ENCODE measurements at regions not wholly inside any gene's neighbourhood (a gene's known extent, or its start where the extent isn't known, plus 50 kb on each side); places are given as distances from the start of the nearest gene placed in this dataset.

GRCh38 chr13:26881154-26881553, 120.6 kb upstream of the GPR12 start:
- ChIA-PET CTCF (no interaction called here), POLR2A (no interaction called here)
- Histone ChIP-seq H3K4me3 (ENCODE audit: low read depth, low read length) (no peak overlapping the region), H3K36me3 (ENCODE audit: control insufficient read depth, insufficient read depth, low read length) (no peaks in the 10 kb centered on the region), H3K27me3 (ENCODE audit: control insufficient read depth, insufficient read depth, low read length) (peaks cover 4% of the 10 kb centered on the region)
- no peak for DNase-seq (ENCODE audit: low read depth)
- TF ChIP-seq CTCF (IDR thresholded peaks at IDR 0.05; ENCODE audit: insufficient read depth, low read depth, low read length): no peak

- ChIA-PET POLR2A (no interaction called here), CTCF (no interaction called here)
- TF ChIP-seq CTCF (IDR thresholded peaks at IDR 0.05; ENCODE audit: insufficient read depth, low read depth, low read length): no peak
- Histone ChIP-seq H3K27me3 (ENCODE audit: control insufficient read depth, insufficient read depth, low read length) (peaks cover 4% of the 10 kb centered on the region), H3K4me3 (ENCODE audit: low read depth, low read length) (no peak overlapping the region), H3K36me3 (ENCODE audit: control insufficient read depth, insufficient read depth, low read length) (no peaks in the 10 kb centered on the region)
- no peak for DNase-seq (ENCODE audit: low read depth)
Observed at GRCh38 chr13:26880735-26881134, 120.1 kb upstream of the GPR12 start.

- Histone ChIP-seq H3K27me3 (ENCODE audit: control insufficient read depth, insufficient read depth, low read length) (no peaks in the 10 kb centered on the region; the same call in 1 of the 2 replicates), H3K36me3 (ENCODE audit: control insufficient read depth, insufficient read depth, low read length) (no peaks in the 10 kb centered on the region), H3K4me3 (ENCODE audit: low read depth, low read length) (no peak overlapping the region)
- ChIA-PET POLR2A (no interaction called here), CTCF (no interaction called here)
- DNase-seq (ENCODE audit: low read depth): no peak
- no peak for TF ChIP-seq CTCF (IDR thresholded peaks at IDR 0.05; ENCODE audit: insufficient read depth, low read depth, low read length)
Observed at GRCh38 chr13:26878438-26878837, 117.9 kb upstream of the GPR12 start.

GRCh38 chr13:26873386-26873698, 112.8 kb upstream of the GPR12 start:
- ChIA-PET POLR2A (no interaction called here), CTCF (interaction anchor here (0.7 to 2.1 kb wide), 22 partner anchors 9 to 1299 kb away, joined by 3 to 12 read pairs (median 4); no protein-coding TSS in a partner anchor)
- TF ChIP-seq CTCF (IDR thresholded peaks at IDR 0.05; ENCODE audit: insufficient read depth, low read depth, low read length): no peak
- Histone ChIP-seq H3K4me3 (ENCODE audit: low read depth, low read length) (no peak overlapping the region), H3K36me3 (ENCODE audit: control insufficient read depth, insufficient read depth, low read length) (no peaks in the 10 kb centered on the region), H3K27me3 (ENCODE audit: control insufficient read depth, insufficient read depth, low read length) (no peaks in the 10 kb centered on the region)
- DNase-seq (ENCODE audit: low read depth): no peak

- CTCF ChIA-PET: interaction anchor here (0.6 to 2.1 kb wide), 24 partner anchors 8 to 1309 kb away, joined by 3 to 12 read pairs (median 4); no protein-coding TSS in a partner anchor
- POLR2A ChIA-PET: no interaction called here
- DNase-seq (ENCODE audit: low read depth): no peak
- no peak overlapping the region for H3K4me3 ChIP-seq (ENCODE audit: low read depth, low read length)
- no peaks in the 10 kb centered on the region for H3K36me3 ChIP-seq (ENCODE audit: control insufficient read depth, insufficient read depth, low read length)
- H3K27me3 ChIP-seq (ENCODE audit: control insufficient read depth, insufficient read depth, low read length): no peaks in the 10 kb centered on the region
- peak; percentile 74 for TF ChIP-seq CTCF (IDR thresholded peaks at IDR 0.05; ENCODE audit: insufficient read depth, low read depth, low read length)
Observed at GRCh38 chr13:26872525-26873385, 112.2 kb upstream of the GPR12 start.
